Stimulated activated CD4-positive, alpha-beta T cell treated with anti-CD3 and anti-CD28 coated beads, Interleukin-15, amount 100 ng/mL, for 24 hours (primary cell): ENCODE measurements at regions not wholly inside any gene's neighbourhood (a gene's known extent, or its start where the extent isn't known, plus 50 kb on each side); places are given as distances from the start of the nearest gene placed in this dataset.
"Not testable (repeated sequence)": the region's sequence is repeated elsewhere in the genome, so short reads cannot be mapped to it uniquely, and the experiment has no call there.

Experiments
- DNase-seq: peaks from one replicate; pipeline ENCODE4 v3.0.0-alpha.2; 2020

DNA sequence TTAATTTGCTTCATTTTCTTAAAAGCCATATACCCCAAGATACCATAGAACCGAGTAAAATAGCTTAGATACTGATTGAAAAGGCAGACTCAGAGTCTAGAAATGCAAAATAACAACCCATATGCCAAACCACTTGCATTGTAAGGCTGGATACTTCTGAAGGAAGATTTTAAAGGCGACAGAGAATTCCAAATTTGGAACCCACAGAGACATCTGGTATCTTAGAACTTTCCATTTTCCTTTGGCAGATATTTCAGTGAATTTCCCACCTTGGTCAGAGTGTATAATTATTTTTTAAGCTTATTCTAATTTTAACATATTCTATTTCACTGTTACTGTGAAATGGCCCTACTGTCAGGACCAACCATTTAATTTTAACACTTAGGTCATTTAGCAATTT lies 186.4 kb upstream of the E2F7 start:
- no peak for DNase-seq

DNA sequence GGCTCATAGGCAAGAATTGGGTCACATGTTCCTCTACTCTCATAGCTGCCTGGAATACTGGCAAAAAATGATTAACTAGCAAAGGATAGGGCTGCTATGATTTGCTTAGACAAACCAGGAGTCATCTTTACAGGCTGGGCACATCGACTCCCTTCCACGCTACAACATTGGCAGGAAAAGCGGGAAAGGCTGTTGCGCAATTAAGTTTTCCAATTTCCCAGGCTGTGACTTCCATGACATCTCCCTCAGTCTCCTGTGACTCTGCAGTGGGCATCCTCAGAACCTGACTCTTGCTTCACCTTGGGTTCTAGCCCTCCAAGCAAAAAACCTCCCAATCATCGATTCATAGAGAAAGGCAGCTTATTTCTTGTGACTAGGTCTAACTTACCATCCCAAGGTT lies 184.5 kb upstream of the E2F7 start:
- DNase-seq, result no peak

DNA sequence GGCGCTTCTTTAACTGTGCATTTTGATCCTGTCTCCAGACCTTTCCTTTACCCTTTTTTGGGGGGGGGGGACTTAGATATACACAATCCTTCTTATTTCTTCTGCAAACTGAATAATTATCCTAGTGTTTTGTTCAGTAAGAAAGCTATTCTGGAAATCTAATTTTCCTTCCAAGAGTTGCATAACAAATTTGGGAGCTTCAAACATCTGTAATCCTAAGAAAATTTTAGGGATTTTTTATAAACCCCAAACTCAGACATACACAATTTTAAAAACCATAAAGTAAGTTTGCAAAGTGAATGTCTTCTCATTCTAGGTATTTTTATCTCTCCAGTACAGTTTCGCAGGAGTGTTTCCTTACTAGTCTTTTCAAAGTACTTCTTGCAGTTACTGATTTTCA lies 182.7 kb upstream of the E2F7 start:
- DNase-seq, result no peak

DNA sequence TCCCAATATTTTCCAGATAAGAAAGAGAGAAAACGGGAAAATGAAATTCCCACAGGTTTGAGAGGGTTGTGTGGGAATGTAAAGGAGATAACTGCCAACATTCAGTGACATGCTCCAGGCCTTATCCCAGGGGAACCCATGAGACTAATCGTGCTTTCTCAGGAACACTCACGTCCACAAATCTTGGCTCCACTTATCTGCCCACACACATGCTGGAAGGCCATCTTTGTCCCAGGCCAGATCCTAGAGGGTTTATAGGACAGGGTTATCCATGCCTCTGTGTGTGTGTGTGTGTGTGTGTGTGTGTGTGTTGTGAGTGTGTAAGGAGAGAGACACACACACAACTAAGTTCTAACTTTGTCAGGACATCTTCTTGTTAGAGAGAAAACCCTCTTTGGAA lies 182.2 kb upstream of the E2F7 start:
- no peak for DNase-seq

DNA sequence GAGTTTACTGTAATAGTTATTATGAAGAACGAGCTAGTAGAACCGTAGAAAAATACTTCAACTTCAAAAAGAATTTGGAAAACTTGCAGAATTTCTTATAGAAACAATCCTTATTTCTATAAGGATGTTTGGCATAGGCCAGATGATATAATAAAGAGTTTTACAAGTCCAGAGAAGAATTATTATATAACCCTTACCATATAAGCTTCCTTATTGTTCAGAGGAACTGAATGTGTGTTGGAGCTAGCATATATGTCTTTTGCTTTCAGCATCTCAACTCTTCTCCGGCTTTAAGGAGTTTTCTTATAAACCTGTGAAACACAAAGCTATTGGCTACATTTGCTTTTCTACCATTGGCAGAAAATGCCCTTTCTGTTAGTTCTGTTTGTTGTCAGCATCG lies 178.0 kb upstream of the E2F7 start:
- no peak for DNase-seq

DNA sequence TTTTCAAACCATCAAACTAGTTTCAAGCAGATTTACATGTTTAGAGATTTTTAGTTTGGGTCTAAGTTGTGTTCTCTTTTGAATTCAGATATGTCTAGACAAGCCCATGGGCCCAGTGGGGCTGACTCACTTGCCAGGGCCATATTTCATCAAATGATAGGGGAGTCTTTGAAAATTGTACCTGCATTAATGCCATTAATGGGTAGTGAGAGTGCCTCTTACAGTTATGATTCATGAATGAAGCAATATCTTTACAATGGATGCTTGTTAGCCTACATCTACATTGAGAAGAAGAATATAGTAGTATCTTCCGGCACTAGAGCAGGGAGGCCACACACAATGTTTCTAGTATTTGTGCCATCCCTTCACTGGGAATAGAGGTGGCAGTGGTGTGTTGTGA lies 174.2 kb upstream of the E2F7 start:
- no peak for DNase-seq

DNA sequence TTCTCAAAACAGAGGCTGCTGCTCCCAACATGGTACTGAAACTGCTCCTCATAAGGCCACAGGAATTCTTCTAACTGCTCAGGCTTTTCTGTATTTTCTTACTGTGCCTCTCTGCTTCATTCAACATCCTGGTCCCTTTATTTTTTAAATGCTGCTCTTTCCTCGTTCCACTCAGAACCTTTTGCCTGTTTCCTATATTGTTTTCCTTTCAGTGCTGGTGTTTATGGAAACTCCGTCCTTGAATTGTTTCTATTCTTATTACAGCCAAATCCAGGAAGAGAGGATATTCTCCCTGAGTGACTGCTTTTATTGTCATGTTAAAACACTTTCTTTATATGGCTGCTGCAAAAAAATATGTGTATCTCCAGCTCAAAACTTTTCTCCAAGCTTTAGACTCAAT lies 173.0 kb upstream of the E2F7 start:
- DNase-seq, result no peak

DNA sequence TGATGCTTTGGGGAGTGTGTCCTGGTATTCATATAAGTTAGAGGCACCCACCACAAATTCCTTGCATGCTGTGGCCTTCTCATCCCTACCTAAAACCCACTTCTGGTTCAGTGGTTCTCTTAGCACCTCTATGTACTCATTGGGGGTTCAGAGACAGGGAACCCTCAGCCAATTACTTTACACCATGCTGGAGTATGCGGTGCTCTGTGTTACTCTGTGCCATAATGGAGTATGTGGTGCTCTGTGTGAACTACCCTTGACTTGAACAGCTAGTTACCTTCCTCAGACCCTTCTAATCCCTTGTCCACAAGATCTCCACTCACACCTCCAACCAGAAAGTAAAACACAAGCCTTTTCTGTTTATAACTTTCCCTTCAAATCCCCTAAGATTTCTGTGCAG lies 172.5 kb upstream of the E2F7 start:
- DNase-seq, result no peak

DNA sequence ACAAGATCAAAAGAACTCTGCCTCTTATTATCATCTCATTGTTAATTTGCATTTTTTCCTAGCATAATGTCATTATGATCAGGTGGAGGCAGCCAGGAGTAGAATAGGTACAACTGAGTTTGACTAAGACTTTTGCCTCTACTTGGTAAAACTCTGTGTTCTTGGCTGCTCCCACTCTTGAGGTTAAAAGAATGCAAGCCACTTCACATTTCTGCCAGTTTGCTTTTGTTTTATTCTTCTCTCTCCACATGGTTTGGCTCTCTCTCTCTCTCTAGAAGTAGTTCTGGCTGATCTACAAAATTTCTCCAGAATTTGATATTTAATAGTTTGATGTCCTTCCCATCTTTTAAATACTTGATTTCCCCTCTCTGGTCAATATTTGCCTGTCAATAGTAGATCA lies 170.7 kb upstream of the E2F7 start:
- DNase-seq, result no peak

DNA sequence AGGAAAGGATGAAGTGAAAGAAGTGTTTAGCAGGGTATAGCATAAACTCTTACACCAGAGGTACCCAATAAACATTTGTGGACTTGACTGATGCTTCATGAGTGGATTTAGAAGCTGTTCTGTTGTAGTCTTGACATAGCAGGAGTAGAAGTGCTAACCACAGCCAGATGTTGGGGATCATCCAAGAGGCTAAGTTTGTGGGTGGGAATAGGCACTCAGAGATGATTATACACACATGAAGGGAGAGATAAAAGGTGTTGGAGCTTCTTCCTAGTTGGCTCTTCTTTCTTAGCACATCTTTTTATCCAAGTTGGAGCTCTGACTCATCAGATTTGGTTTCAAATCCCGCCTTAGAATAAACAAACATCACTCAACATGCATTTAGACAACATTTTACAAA lies 166.7 kb upstream of the E2F7 start:
- DNase-seq, result no peak

DNA sequence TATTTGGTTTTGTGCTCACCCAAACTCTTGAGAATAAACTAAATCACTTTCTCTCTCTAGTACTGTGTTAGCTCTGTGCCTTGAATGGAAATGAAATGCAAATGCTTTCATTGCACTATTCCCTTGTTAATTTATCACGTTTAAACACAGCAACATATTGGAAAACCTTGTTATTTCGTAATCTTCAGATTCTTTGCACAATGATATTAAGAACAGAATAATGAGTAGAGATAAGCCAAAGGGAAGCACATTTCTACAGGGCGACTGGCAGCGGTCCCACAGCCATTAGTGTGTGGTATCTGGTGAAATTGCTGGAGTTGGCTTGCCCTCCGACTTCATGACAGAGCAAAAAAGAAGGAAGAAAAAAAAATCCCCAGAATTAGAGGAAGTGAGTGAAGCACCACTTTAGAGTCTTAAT lies 166.1 kb upstream of the E2F7 start:
- no peak for DNase-seq

DNA sequence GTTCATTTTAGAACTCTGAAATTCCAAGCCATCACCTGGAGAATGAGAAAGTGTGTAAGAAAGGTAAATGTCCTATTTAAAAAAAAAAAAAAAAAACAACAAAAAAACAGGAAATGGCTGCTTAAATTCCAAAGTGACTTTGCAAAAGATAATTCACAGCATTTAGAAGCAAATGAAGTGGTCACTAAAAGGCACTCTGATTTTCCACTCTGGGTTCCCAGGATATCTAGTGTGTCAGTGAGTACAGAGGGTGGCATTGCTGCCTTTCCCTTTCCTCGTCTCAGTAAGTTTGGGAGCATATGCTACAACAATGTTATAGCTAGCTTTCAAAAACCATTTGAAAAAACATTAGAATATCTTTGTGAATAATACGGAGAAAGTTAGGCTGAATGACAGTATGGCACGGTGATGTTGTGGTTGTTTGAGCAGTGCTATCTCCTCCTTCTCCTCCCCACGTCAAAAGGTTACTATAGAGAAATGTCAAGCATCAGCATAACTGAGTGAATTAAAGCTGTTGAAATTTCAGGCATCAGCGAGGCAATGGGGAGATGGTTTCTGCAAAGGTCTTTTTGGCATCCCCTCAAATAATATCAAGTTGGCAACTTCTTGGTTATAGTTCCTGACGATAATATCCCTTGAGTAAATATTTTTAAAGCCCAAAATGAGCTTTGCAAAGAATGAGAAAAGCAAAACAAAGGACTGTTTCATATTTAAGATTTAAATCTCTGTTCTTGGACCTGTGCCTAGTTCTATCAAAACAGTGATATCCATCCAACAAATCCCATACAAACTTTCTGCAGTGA lies 164.5 kb upstream of the E2F7 start:
- no peak for DNase-seq

DNA sequence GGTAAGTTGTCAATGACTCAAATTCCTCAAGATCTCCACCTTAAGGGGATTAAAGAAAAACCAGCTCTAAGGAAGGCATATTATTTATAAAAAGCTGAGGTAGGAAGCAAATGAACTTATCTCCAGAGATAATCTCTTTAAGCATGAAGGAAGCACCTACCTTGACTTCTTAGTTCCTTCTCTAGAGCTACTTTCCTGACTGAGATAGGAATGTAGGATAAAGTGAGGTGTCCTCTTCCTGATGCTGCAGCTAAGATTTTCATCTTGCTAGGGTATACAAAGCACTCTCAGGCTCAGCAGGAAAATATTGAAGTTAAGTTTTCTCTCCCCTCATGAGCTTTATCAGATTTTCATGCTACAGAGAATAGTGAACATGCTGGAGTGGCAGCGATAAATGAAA lies 163.0 kb upstream of the E2F7 start:
- DNase-seq, result no peak

DNA sequence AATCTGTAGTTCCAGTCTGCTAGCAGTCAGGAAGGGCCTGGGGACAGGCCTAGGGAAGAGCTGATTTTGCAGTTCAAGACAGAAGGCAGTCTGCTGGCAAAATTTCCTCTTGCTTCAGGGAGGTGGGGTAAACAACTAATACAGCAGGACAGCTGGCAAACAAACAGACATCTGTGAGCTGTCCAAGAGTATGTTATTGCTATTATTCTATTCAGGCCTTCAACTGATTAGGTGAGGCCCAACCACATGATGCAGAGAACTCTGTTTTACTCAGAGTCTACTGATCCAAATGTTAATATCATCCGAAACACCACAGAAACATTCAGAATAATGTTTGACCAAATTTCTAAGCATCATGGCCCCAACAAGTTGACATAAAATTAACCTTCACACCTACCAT lies 161.0 kb upstream of the E2F7 start:
- no peak for DNase-seq

DNA sequence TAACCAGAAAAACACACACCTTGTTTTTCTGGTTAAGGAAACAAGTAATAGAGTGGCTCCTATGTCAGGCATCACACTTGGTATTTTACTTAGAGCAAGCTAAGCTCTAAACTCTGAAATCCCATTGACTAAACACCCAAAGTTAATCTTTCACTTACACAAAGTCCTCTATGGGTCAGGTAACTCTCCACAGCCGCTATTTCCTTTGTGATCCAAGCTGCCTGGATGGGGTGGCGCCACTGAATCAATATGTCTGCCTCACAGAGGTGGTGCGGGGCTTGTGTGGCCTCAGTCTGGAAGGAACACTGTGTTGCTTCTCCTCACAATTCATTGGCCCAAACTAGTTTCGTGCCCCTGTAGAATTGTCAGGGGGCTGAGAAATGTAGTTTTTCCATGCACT lies 160.0 kb upstream of the E2F7 start:
- DNase-seq, result no peak

DNA sequence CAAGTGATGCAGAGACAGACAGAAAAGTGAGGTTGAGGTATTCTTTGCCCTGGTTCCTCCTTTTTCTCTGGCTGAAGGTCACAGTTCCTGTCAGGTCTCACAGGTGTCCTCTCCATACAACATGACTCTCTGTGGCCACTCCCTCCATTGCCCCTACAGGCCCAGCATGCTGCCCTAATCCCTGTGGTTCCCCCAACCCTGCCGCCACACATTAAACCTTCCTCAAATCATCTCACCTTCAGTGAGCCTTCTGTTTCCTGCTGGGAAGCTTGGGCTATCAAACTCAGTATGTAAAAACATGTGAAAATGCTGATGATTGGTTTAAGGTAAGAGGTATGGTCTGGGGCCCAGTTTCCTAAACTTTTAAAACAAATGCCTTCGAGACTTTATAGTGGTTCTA lies 159.0 kb upstream of the E2F7 start:
- no peak for DNase-seq

DNA sequence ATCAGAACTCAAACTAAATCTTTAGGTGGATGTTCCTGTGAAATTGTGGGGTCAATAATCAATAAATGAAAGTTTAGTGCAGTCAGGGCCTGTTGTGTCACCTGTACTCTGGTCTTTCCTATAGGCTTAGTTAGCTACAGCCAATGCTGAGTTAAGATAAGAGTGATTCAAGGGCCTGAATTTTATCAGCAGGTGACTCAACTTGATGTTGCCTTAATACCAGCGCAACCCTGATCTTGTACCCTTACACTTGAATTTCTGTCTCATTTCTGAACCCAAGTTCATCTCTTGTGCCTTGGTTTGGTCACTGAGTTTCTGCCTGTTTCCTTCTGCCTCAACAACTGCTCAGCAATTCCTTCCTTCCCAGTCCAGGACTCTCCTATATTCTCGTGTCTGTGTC lies 157.0 kb upstream of the E2F7 start:
- DNase-seq, result no peak

DNA sequence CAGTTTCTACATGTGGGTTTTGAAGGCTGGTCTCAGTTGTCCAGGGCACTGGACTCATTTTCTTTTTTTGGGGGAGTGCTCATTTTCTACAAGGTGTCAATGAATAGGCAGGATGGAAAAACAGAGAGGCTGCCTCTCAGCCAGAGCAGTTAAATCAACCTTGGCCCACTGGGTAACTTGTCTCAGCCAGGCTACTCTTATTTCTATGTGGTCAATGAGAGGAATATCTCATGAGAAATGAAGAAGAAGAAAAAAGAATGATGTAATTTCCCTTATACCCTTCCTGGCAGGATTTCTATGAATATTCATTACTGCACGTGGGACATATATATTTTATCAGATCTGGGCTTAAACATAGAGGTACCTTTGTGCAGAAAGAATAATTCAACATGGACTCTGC lies 155.2 kb upstream of the E2F7 start:
- DNase-seq, result no peak

DNA sequence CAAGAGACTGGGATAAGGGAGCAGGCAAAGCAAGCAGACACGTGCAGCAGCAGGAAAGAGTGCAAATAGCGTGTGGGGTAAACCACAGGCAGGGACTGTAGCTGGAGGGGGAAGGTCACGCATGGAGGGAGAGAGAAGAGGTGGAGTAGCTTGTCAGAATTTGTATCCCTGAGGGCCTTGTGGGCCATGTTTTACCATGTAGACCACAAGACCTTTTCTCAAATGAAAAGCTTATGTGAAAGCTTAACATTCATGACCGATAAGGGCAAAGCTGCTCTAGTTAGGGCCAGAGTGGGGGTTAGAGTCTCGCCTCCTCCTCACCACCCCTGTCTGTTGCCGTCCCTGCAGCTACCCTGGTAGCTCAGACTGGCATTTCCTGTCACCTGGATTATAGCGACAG lies 152.9 kb upstream of the E2F7 start:
- DNase-seq, result no peak

DNA sequence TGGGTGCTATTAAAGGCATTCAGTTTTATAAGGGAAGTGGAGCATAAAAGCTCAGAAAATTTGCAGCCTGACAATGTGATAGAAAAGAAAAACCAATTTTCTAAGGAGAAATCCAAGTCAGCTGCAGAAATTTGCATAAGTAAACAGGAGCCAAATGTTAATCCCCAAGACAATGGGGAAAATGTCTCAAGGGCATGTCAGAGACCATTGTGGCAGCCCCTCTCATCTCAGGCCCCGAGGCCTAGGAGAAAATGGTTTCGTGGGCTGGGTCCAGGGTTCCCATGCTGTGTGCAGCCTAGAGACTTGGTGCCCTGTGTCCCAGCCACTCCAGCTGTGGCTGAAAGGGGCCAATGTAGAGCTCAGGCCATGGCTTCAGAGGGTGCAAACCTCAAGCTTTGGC lies 150.8 kb upstream of the E2F7 start:
- not testable (repeated sequence) for DNase-seq

DNA sequence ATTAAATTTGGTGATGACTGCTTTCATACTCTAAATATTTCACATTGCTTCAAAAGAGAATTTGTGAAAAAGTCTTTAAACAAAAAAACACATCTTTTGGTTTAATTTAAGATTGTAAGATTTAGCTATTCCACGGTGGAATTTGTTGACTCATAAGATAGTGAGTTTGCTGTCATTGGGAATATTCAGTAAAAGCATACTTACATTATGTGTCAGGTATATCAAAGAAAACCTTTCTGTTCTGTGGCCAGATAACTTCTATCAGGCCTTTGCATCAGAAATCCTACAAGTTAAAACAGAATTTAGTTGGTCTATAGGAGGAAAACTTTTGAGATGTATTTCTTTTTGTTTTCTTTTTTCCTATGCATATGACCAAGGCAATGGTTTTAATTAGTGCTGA lies 148.8 kb upstream of the E2F7 start:
- DNase-seq, result no peak

DNA sequence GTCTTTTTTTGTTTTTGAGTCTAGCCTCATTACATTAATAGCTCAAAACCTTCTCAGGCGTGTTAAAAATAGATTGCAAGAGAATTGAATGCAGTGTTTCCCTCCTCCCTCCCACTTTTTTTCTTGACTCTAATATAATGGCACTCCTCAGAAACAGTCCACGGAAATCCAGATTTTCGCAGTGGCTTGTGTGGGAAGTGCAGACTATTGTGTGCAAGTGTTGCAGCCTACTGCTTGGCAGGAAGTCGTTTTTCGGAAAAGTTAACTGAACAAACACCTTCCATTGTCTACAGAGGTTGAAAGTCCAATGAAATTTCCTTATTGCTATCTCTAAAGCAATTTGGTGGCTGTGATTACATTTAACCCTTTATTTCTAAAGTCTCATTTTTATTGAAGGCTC lies 147.9 kb upstream of the E2F7 start:
- DNase-seq, result no peak

DNA sequence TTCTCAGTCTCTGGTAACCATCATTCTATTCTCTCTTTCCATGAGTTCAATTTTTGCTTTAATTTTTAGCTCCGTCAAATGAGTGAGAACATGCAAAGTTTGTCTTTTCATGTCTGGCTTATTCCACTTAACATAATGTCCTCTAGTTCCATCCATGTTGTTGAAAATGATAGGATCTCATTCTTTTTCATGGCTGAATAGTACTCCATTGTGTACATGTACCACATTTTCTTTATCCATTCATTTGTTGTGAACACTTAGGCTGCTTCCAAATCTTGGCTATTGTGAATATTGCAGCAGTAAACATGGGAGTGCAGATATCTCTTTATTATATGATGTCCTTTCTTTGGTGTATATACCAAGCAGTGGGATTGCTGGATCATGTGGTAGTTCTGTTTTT lies 145.4 kb upstream of the E2F7 start:
- no peak for DNase-seq

DNA sequence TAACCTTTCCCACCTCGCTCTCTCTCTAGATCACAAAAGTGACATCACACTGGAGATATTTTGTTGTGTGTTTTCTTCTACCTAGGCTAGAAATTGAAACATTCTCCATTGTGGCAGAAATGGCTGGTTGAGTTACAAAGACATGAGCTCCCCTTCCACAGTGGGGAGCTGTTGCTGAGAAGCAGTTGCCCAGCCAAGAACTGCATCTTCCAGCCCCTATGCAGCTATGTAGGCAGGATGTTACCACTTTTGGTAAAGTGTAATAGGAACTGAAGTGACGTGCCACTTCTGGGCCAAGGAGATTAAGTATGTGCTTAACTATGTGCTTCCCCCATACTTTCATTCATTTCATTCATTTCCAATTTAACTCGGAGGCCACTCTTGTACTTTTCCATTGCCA lies 138.7 kb upstream of the E2F7 start:
- no peak for DNase-seq

DNA sequence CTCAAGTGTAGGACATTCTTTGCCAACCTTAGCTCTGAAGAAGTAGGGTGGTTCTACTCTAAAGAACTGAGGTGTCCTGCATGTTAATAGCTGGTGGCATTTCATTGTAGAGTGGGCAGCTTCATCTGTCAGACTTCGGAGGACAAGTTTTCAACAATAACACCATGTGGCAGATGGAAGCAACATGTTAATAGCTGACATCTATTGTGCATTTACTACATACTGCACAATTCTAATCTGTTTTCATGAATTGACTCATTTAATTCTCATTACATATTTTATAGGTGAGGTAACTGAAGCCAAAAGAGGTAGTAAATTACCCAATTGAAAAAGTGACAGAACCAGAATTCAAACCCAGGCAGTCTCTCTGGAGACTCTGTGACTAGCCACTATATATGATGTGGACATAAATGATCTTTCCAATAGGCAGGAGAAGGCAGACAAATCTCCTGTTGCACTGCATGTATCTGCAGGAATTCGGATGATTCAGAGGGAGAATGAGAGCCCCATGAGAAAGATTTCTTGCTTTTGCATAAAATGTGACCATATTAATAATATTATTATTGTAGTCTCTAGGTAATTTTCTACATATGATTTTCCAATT lies 137.2 kb upstream of the E2F7 start:
- DNase-seq, result no peak
